NCI-H82 (cell line): ENCODE measurements at regions not wholly inside any gene's neighbourhood (a gene's known extent, or its start where the extent isn't known, plus 50 kb on each side); places are given as distances from the start of the nearest gene placed in this dataset.
A peak's percentile ranks its signal among the peaks of the same experiment; 100 is the strongest.
"Not testable (repeated sequence)": the region's sequence is repeated elsewhere in the genome, so short reads cannot be mapped to it uniquely, and the experiment has no call there.

Source experiments
- DNase-seq: peaks from one replicate; lab custom pipeline; 2025; lab: John Stamatoyannopoulos, UW

DNA sequence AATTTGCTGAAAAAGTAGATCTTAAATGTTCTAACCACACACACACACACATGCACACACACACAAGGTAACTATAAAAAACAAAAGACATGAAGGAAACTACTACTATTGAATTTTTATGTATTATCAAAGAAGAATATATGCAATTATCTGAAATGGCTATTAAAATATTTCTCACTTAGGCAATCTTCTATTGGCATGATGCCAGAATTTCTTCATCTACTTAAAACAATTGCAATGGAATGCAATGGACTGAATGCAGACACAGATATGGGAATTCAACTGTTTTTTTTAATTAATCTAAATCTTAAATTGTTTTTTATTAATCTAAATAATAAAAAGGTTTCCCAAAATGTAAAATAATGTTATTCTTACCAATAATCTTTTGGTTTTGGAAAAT is 152.6 kb upstream of the SMLR1 start:
- DNase-seq: peak; percentile 14

DNA sequence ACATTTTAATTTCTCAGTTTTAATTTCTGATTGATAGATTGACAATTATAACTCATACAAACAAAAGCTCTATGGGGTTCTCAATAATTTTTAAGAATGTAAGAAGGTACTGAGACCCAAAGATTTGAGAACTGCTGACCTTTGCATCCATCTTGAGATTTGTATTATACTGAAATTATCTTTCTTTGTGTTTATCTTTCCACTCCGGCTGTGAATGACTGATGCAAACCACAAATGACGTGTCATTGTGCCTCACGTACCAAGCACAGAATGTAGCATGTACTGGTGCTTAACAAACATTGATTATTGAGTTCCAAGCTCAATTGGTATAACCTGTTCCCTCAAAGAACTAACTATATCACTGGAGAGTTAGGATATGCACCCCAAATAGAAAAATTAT is 152.1 kb upstream of the SMLR1 start:
- DNase-seq: no peak

DNA sequence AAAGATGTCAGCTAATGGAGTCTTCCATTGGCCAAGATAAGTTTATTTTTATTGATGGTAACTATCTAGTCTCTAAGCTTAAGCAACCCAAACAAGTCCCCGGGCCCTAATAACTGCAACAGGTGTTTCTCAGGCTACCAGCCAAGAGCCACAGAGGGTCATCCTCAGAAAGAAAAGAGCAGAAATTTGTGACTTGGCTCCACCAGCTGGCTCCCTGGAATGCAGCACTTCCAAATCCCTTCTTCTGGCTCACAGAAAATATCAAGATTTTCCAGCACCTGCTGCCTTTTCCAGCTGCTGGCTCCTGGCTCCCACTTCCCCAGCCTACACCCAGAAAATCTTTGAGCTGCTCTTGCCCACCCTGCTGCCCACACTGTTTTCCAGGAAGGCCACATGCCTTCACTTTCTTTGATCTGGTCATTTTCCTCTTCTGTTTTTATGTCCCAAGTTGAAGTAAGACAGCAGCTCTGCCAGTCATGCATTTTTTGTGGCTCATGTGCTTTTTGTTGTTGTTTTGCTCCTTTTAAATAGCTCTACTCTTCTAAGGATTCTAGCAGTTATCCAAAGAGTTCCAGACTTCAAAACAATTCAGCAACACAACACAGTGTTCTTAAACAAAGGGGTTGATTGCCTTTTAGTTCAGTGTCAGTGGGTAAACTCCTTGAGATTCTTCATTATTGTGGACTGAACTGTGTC is 151.0 kb upstream of the SMLR1 start:
- peak; percentile 55 for DNase-seq

DNA sequence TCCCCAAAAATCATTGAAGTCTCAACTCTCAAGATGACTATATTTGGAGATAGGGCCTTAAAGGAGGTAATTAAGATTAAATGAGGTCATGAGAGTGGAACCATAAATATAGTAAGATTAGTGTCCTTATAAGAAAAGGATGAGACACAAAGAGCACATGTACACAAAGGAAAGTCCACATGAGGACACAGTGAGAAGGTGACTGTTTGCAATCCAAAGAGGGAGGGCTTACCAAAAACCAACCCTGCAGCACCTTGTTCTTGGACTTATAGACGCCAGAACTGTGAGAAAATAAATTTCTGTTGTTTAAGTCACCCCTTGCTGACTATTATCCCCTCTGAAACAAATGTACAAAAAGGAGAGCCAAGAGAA is 150.4 kb upstream of the SMLR1 start:
- no peak for DNase-seq

DNA sequence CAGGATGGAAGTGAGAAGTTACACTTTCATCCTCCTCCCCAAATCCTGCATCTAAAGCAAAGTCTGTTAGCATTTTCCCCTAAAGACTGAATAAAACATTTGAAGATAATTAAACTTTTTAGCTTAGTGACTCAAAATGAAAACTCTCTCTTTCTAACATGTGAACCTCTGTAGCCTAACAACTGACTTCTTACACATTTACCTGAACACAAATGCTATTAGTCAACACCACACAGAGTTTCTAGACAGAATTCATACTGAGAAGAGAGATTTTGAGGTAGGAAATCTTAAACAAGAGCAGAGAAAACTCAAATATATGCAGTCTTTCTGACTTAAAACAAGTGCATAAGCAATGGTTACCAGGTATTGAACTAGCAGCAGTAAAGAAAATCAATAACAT is 149.9 kb upstream of the SMLR1 start:
- DNase-seq: no peak

DNA sequence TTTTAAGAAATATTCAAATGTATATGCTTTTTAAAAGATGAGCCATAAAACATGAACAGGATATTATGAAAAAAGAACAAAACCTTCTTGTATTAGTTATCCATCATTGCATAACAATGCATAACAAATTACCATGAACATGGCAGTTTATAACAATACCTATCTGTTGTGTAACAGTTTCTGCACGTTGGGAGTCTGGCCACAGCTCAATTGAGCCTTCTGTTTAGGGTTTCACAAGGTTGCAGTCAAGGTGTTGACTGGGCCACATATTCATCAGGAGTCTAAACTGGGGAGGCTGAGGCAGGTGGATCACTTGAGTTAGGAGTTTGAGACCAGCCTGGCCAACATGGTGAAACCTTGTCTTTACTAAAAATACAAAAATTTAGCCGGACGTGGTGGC is 149.4 kb upstream of the SMLR1 start:
- no peak for DNase-seq

DNA sequence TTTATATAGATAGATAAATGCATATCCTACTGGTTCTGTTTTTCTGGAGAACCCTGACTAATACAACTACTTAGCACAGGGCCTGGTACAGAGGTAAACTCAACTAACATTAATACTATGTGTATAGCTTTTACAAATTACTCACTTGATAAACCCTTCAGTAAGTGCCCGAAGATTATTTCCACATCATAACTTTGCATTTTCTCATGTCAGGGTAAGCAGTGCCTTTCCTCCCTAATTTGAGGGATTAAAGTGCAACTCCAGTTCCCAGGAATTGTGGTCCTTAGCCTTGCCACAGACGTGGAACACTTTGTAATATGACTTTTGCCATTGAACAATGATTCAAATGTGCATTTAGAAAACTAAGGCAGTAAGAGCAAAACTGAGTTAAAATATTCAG is 147.5 kb upstream of the SMLR1 start:
- DNase-seq: no peak

DNA sequence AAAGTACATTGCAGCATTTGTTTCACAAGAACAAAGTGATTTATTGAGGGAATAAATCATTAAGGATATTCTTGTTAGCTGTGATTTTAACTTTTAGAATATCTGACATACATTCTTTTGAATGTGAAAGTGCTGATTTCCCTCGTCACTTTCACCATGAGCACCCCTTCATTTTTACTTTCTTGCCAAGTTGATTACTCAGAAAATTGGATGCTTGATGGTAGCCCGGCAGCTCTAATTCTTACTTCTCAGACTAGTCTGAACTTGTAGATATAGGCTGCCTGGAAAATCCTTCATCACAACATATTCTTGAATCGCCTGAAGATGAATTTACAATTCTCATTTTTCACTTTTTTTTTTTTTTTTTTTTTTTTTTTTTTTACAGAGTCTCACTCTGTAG is 147.1 kb upstream of the SMLR1 start:
- no peak for DNase-seq

DNA sequence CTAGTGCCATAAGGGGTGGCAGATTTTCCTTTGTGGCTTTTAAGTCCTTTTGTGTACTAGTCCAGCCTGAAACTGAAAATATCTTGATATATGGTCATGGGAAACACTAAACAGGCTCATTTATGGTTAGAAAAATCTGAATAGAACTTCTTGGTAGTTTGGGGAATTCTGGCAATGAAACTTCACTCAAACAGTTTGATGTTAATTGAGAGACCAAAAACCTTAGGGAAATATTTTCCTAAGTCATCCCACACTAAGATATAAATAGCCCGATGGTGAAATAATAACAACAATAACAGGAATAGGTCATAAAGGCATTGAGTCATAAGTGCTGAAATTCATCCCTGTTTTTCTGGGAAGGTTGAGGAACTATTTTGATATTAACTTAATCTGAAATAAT is 146.2 kb upstream of the SMLR1 start:
- DNase-seq: no peak

DNA sequence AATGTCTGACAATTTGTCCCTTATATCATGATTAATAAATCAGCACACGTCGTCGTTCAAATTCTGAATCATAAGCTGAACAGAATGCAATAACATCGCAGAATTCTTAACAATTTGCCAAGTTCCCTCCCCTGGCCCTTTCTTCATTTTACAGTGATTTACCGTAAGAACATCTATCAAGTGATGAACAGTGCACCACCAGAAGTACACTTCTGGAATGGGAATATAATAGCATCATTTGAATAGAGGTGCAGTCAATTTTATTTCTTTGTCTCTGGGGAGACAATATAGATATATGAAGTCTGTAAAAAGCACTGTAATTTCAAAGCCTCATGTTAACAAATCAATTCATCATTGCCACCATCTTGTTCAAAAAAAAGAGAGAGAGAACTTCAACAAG is 145.1 kb upstream of the SMLR1 start:
- DNase-seq: no peak

DNA sequence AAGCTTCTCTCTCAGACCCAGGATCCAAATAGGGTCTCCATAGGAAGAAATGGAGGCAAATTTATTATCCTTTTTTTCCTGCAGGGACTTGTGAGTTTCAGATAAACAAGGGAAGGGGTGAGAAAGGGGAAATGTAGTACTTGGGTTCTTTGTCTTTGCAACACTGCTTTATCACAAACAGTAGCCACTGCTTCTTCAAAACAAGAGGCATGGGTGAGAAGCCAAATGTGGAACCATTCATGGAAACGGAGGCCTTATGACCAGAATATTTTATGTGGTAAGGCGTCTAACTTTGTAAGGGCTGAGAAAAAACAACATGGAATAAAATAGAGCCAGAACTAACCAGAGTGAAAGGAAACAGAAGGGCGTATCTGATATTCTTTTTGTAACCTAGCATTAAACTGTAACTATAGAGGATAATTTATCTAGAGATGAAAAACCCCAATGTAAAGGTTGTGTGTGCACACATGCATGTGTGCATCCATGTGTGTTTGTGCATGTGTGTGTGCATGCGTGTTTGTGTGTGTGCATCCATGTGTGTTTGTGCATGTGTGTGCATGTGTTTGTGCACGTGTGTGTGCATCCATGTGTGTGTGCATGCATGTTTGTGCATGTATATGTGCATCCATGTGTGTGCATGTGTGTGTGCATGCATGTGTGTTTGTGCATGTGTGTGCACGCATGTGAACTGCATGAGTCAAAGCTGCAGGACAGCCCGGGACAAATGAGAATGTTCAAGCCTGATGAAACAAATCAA is 143.3 kb upstream of the SMLR1 start:
- DNase-seq: no peak

DNA sequence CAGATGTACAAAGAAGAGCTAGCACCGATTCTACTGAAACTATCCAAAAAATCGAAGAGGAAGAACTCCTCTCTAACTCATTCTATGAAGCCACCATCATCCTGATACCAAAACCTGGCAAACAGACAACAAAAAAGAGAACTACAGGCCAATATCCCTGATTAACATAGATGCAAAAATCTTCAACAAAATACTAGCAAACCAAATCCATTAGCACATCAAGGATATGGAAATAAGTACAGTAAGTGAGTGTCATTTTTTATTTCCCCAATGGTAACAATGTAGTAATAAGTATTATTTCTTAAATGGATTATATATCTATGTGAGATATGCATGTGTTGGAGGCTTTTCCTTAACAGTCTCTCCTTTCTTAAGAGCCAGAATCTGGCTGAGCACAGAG is 134.5 kb upstream of the SMLR1 start:
- no peak for DNase-seq

DNA sequence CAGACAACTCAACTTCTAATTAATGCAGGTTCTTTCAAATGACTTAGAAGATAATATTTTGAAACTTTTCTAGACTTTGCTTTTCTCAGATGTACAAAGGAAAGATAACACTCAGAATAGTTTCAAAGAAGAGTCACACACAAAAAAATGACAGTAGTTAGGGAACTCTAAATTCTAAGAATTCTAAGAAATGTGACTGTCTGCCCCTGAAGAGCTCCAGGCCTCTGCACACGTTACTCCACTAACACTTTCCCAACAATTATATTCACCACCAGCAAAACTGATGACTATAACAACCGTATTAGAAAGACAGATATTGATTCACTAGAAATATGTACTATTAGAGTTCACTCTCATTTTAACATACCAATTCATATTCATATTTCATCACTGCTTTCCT is 133.3 kb upstream of the SMLR1 start:
- DNase-seq: no peak

DNA sequence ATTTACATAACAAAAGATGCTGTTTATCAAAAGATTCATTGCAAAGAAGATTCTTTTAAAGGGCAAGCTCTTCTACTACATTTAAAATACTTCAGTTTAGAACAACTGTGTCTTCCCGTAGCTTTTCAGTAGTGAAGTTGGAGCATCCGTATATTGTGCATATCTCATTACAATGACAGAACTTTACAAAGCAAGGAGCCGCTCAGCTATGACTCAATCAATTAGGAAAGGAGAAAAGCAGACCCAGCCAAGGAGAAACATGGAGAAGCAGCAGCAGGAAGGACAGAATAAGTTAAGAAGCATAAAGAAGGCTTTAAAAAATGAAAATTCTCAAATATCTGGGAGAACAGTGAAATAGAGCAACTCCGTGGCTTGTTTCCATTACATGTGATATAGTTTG is 132.6 kb upstream of the SMLR1 start:
- DNase-seq: no peak

DNA sequence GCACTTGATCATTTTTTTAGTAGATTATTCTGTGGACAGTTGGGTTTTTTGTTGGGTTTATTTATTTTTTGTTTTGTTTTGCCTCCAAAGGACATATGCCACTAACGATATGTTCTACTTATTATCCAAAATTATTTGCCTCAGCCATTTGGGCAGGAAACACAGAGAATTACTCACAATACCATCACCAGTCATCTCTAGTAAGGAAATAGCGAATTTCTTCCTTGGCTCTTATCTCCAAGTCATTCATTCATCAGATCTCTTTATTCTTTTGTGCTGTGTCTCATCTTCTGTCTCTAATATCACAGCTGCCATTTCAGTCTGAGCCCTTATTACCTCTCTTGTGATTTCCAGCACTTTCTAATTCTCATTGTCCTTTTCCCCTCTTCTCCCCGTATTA is 130.4 kb upstream of the SMLR1 start:
- no peak for DNase-seq

DNA sequence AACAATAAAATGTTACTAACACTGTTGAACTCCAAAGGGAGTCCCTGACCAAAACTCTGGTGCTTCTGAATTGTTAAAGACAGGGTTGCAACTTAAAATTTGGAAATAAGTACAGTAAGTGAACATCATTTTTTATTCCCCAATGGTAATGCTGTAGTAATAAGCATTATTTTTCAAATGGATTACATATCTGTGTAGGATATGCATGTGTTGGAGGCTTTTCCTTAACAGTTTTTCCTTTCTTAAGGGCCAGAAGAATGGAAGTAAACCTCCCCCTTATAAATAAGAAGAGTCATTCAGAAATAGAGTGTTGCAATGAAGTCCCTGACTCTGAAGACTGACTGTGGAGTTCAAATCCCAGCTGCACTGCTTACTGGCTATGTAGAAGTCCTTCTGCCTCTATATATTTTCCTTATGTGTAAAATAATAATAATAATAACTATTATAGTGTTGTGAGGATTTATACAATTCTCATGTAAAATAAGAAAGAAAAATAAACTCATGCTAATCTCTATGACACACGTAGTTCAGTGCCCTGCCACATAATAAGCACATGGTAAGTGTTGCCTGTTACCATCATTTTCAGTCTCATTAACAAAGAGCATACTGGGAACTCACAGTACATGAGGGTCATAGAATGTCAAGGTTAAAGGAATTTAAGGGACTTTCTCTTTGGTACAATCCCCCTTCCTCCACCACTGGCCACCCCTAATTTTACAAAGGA is 129.8 kb upstream of the SMLR1 start:
- no peak for DNase-seq

DNA sequence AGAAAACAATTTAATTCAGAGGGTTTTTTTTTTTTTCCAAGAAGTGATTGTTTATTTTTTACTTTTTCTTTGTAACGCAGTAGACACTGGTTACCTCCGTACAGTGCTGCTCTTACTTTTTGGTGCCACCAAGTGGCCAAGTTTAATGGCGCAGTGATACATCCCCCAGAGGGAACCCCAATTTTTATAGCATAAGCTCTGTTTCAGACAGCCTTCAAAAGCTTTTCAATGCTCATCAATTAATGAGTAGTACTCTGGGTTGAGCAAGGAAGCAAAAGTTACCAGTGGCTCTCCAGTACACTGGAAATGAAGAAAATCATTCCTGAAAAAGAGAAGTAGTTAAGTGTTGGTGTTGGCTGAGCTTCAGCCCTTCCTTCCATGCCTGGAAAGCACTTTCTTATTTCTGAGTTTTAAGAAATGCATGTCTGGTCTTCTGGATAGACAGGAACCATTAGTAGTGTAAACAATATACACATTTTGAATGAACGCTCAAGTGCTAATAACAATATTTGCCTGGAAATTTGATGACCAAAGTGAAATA is 129.1 kb upstream of the SMLR1 start:
- DNase-seq: peak; percentile 59

DNA sequence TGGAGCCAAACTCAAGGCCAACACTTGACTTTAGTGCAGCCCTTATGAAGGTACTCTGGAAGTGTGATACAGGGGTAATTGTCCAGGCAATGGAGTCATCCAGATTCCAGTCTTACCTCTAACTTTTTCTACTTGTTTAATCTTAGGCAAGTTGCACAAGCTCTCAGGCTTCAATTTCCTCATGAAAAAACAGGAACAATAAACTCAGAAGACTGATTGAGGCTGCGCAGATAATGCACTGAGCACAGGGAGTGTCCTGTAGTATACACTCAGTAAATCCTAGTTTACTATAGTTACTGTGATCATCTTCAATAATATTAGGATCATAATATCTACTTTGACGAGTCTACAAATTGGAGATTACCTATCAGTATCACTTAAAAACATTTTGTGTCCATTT is 127.5 kb upstream of the SMLR1 start:
- DNase-seq: no peak

DNA sequence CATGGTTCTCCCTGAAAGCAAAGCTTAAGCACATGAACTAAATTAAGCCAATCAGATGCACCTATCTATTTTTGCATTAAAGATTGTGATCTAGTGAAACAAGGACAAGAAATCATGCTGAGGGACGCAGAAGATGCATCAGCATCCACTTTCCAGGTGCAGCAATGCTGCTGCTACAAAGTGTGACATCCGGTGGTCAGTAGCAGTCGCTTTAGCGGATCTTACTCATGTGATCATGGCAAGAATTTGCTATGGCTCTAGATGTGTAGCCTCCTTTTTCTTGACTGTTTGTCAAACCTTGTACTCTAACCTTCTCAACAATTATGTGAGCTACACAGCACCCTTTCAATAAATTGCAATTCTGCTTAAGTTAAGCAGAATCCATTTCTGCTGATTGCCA is 126.8 kb upstream of the SMLR1 start:
- no peak for DNase-seq

DNA sequence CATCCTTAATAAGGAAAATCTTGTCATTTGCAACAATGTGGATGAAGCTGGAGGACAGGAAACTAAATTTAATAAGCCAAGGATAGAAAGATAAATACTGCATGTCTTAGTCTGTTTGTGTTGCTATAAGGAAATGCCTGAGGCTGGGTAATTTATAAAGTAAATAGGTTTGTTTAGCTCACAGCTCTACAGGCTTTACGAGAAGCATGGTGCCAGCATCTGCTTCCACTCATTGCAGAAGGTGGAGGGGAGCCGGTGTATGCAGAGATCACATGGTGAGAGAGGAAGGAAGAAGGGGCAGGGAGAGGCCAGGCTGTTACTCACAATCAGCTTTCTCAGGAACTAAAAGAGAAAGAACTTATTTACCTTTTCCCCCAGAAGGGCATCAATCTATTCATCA is 118.9 kb upstream of the SMLR1 start:
- DNase-seq: no peak

DNA sequence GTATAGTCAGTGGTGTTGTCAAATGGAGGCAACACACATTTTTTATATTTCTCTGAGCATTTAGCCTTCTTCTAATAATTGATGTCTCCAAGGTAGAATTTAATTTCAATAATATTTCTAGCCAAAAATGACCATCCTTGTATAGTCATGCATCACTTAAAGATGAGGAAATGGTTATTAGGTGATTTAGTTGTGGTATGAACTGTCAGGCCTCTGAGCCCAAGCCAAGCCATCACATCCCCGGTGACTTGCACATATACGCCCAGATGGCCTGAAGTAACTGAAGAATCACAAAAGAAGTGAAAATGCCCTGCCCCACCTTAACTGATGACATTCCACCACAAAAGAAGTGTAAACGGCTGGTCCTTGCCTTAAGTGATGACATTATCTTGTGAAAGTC is 115.6 kb upstream of the SMLR1 start:
- not testable (repeated sequence) for DNase-seq

DNA sequence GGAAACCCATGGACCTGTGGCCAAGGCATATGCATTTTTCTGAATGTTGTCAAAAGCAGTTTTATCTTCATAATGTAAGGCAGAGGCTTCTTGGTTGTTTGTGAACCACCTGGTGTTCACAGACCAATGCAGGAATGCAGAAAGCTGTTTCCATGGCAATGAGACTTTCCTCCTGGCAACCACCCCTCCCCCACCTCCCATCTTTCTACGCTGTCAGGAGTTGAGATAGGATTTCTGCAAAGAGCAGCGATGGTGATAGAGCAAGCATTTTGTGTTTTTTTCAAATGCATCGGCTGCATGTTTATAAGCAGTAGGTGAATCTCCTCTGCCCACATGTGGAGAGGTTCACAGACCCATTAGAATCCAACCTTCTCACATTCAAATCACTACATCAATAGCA is 114.1 kb upstream of the SMLR1 start:
- DNase-seq: no peak

DNA sequence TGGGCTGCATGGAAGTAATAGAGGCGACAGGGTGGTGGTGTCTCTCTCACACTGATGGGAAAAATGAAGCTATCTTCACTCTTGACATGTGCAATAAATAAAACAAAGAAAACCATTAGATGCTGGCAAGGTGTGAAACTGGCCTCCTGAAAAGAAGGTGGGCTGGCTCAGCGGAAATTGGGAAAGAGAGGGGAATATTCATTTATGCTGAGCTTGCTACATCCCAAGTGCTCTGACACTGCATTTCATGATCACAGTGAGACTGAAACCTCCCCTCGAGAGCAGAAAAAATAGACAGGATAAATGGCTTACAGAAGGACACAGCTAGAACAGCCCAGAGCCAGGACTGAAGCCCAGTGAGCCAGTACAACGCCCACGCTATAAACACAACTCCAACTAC is 112.1 kb upstream of the SMLR1 start:
- no peak for DNase-seq
